ENCODE measurements at regions not wholly inside any gene's neighbourhood (a gene's known extent, or its start where the extent isn't known, plus 50 kb on each side); places are given as distances from the start of the nearest gene placed in this dataset.

GRCh38 chr10:6719561-6719960, 139.5 kb upstream of the PRKCQ start:
- H3K27ac ChIP-seq = no peak overlapping the region
- H3K4me3 ChIP-seq = no peak overlapping the region
- H3K36me3 ChIP-seq = no peaks in the 10 kb centered on the region
- WGBS, 2 donors = 76 to 91% methylated on average over 2 of the region's 2 CpGs
- peaks cover 0 to 15% (median 0%) of the 10 kb centered on the region in 4 donors for H3K4me1 ChIP-seq
- H3K27me3 ChIP-seq = peaks cover 0 to under 1% of the 10 kb centered on the region in 2 donors
- TF ChIP-seq POLR2A (IDR thresholded peaks at IDR 0.05) = no peak
- no peak for TF ChIP-seq EP300 (IDR thresholded peaks at IDR 0.05)
- no peak for TF ChIP-seq CTCF (IDR thresholded peaks at IDR 0.05)
- H3K9me3 ChIP-seq = no peaks in the 10 kb centered on the region
- DNase-seq (ENCODE audit: low spot score in 2 of 2) = no peak

- no peaks in the 10 kb centered on the region for H3K9me3 ChIP-seq
- no peak overlapping the region for H3K4me3 ChIP-seq
- H3K27me3 ChIP-seq = peaks cover 0 to 7% of the 10 kb centered on the region in 2 donors
- no peak for DNase-seq (ENCODE audit: low spot score in 2 of 2)
- no peaks in the 10 kb centered on the region for H3K36me3 ChIP-seq
- peaks cover 0 to 15% (median 0%) of the 10 kb centered on the region in 4 donors for H3K4me1 ChIP-seq
- no peak for TF ChIP-seq CTCF (IDR thresholded peaks at IDR 0.05)
- no peak for TF ChIP-seq EP300 (IDR thresholded peaks at IDR 0.05)
- TF ChIP-seq POLR2A (IDR thresholded peaks at IDR 0.05) = no peak
- H3K27ac ChIP-seq = no peak overlapping the region
Measured at GRCh38 chr10:6718550-6718949, 138.5 kb upstream of the PRKCQ start.

DNA sequence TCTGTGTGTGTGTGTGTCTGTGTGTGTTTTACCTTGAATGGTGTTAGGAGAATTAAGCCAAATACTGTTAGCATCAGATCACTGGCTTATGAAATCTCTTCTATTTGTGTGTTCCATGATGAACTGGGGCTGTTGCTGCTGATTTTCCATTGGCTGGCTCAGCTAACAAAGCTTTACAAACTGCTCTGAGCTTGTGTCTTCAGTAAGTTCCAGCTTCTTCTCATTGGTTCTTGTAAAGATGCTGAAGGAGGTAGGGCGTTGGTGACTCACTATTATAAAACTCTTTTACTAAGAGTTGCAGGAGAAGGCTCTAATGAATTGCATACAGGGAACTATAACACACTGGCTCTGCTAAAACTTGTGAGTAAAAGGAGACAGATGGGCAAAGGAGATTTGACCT, 136.4 kb upstream of the PRKCQ start:
- Histone ChIP-seq H3K36me3 (no peaks in the 10 kb centered on the region), H3K27ac (no peak overlapping the region), H3K4me3 (no peak overlapping the region), H3K4me1 (peaks cover 0 to 5% (median 0%) of the 10 kb centered on the region in 4 donors), H3K27me3 (peaks cover 0 to 10% of the 10 kb centered on the region in 2 donors), H3K9me3 (no peaks in the 10 kb centered on the region)
- no peak for DNase-seq (ENCODE audit: low spot score in 2 of 2)
- 52 to 63% methylated on average over 1 of the region's 1 CpG for WGBS, 2 donors
- TF ChIP-seq POLR2A (IDR thresholded peaks at IDR 0.05) (no peak), CTCF (IDR thresholded peaks at IDR 0.05) (no peak), EP300 (IDR thresholded peaks at IDR 0.05) (no peak)

DNA sequence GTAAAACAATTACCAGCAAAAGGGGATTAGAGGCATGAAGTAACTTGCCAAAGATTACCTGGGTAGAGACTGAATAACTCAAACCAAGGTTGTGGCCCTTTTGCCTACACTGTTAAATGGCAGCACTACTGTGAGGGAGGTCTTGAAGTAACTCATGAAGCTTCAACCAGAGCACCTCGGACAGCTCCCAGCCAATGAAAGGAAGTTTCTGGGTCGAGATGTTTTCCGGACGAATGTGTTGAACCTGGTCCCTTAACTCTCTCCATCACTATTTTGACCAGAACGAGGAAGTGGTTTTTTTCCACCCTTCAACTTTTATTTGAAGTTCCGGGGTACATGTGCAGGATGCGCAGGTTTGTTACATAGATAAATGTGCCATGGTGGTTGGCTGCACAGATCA, 133.6 kb upstream of the PRKCQ start:
- Histone ChIP-seq H3K4me3 (no peak overlapping the region), H3K36me3 (no peaks in the 10 kb centered on the region), H3K4me1 (no peaks in the 10 kb centered on the region), H3K9me3 (no peaks in the 10 kb centered on the region), H3K27ac (no peak overlapping the region), H3K27me3 (peaks cover 0 to 16% of the 10 kb centered on the region in 2 donors)
- DNase-seq (ENCODE audit: low spot score in 2 of 2) = no peak
- WGBS, 2 donors = 42 to 48% methylated on average over 7 of the region's 7 CpGs
- TF ChIP-seq CTCF (IDR thresholded peaks at IDR 0.05) = no peak
- TF ChIP-seq EP300 (IDR thresholded peaks at IDR 0.05) = no peak
- no peak for TF ChIP-seq POLR2A (IDR thresholded peaks at IDR 0.05)

DNA sequence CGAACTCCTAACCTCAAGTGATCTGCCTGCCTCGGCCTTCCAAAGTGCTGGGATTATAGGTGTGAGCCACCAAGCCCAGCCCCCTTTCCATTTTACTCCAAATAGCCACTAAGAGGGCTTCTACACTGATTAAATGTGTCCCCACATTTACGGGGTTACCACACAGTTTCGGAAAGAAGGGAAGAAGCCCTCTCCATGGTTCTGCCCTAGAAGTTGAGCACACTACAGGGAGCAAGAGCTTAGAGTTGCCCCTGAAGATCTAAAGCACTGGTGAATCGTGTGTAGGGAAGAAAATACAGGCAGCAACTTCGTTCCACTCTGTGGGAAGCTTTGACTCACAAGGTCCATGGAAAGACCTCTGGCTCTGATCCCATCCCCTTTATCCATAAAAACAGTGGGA, 133.0 kb upstream of the PRKCQ start:
- no peak overlapping the region for H3K27ac ChIP-seq
- H3K9me3 ChIP-seq = no peaks in the 10 kb centered on the region
- TF ChIP-seq POLR2A (IDR thresholded peaks at IDR 0.05) = no peak
- TF ChIP-seq CTCF (IDR thresholded peaks at IDR 0.05) = no peak
- TF ChIP-seq EP300 (IDR thresholded peaks at IDR 0.05) = no peak
- H3K4me1 ChIP-seq = no peaks in the 10 kb centered on the region
- no peaks in the 10 kb centered on the region for H3K36me3 ChIP-seq
- no peak for DNase-seq (ENCODE audit: low spot score in 2 of 2)
- no peak overlapping the region for H3K4me3 ChIP-seq
- 65 to 66% methylated on average over 6 of the region's 6 CpGs for WGBS, 2 donors
- H3K27me3 ChIP-seq = peaks cover 0 to 16% of the 10 kb centered on the region in 2 donors
